K562 (cell line): ENCODE measurements at regions not wholly inside any gene's neighbourhood (a gene's known extent, or its start where the extent isn't known, plus 50 kb on each side); places are given as distances from the start of the nearest gene placed in this dataset.

Experiments
- BCLAF1 ChIP-seq, 2 experiments: fragments of 450-650 bp in 1 of 2; IDR thresholded peaks; 2 replicates each; pipeline ENCODE4 v1.6.1; 2011 to 2017; ENCODE audit warnings: low read depth in 2 of 2, antibody characterized with exemption in 1 of 2, borderline replicate concordance in 1 of 2, low read length in 1 of 2, mild to moderate bottlenecking in 1 of 2, mixed read lengths in 1 of 2; ENCODE audit not compliant: control insufficient read depth in 1 of 2
- JUND ChIP-seq, 2 experiments: IDR thresholded peaks; 2 replicates in 1 of 2; 3 replicates in 1 of 2; pipeline ENCODE4 v1.6.1; 2011; ENCODE audit warnings: borderline replicate concordance in 2 of 2, low read depth in 2 of 2, low read length in 2 of 2, improper control_type of control experiment in 1 of 2, missing biosample characterization in 1 of 2, missing genetic modification characterization in 1 of 2, missing genetic modification reagents in 1 of 2
- MECOM ChIP-seq: fragments of 250-450 bp; sonication (Bioruptor Pico); IDR thresholded peaks from 2 replicates; pipeline ENCODE4 v1.8.0; 2022; ENCODE audit warnings: inconsistent platforms
- ZNF3 ChIP-seq: fragments of 250-450 bp; sonication (Bioruptor Pico); IDR thresholded peaks from 2 replicates; pipeline ENCODE4 v1.5.0; 2021; ENCODE audit warnings: mild to moderate bottlenecking, moderate library complexity
- ZNF398 ChIP-seq: fragments of 250-450 bp; sonication (Bioruptor Pico); IDR thresholded peaks from 2 replicates; pipeline ENCODE4 v1.8.0; 2021; ENCODE audit warnings: moderate library complexity, mild to moderate bottlenecking, inconsistent platforms

GRCh38 chr5:133780619-133781280 is 168.4 kb upstream of the FSTL4 start (continued):
- TF ChIP-seq ZNF398 (no peak), MECOM (CRISPR knock-in tag) (no peak), JUND (IDR thresholded peaks at IDR 0.05; ENCODE audit: borderline replicate concordance, low read depth, low read length) (no peak), JUND (tag; IDR thresholded peaks at IDR 0.05; ENCODE audit: borderline replicate concordance, low read depth, low read length) (no peak), ZNF3 (CRISPR knock-in tag) (no peak), BCLAF1 (IDR thresholded peaks at IDR 0.05; ENCODE audit: borderline replicate concordance in 1 of 2, control insufficient read depth in 1 of 2, low read depth in 2 of 2, low read length in 1 of 2) (no peak)
